Vagina (tissue), 2 donors: ENCODE measurements at regions not wholly inside any gene's neighbourhood (a gene's known extent, or its start where the extent isn't known, plus 50 kb on each side); places are given as distances from the start of the nearest gene placed in this dataset.
A peak's percentile ranks its signal among the peaks of the same experiment; 100 is the strongest.

ENCODE experiments used
- DNase-seq, 2 donors: peaks; one replicate each; pipeline ENCODE4 v3.0.0-alpha.2; 2017; ENCODE audit errors: extremely low spot score in 2 of 2
- H3K27ac ChIP-seq: fragments of 200-600 bp; sonication (generic); one replicate; pipeline ENCODE4 v1.5.1; 2019
- H3K27me3 ChIP-seq: fragments of 200-600 bp; sonication (generic); one replicate; pipeline ENCODE4 v1.5.1; 2019
- H3K36me3 ChIP-seq, 2 donors: fragments of 200-600 bp; sonication (generic); one replicate each; pipeline ENCODE4 v1.5.1; 2017 to 2019
- H3K4me1 ChIP-seq: fragments of 200-600 bp; sonication (generic); one replicate; pipeline ENCODE4 v1.5.1; 2019
- H3K4me3 ChIP-seq, 2 donors: fragments of 200-600 bp; sonication (generic); 1 replicate in 1 of 2; 2 replicates in 1 of 2; pipeline ENCODE4 v1.5.1; 2016 to 2019
- H3K9me3 ChIP-seq: fragments of 200-600 bp; sonication (generic); one replicate; pipeline ENCODE4 v1.5.1; 2019
- CTCF ChIP-seq, 3 experiments: fragments of 450-650 bp in 2 of 3; fragments of 200-600 bp in 1 of 3; sonication (generic) in 1 of 3; IDR thresholded peaks; one replicate each; pipeline ENCODE4 v1.5.1; 2017 to 2019; ENCODE audit warnings: antibody characterized with exemption in 3 of 3, mild to moderate bottlenecking in 2 of 3, moderate library complexity in 2 of 3
- POLR2A ChIP-seq, 2 donors: fragments of 450-650 bp; IDR thresholded peaks; one replicate each; pipeline ENCODE4 v1.6.1; 2017; ENCODE audit warnings: antibody characterized with exemption in 2 of 2, mild to moderate bottlenecking in 2 of 2, moderate library complexity in 2 of 2
- POLR2AphosphoS5 ChIP-seq, 2 donors: sonication (generic); formaldehyde crosslinking; IDR thresholded peaks; one replicate each; pipeline ENCODE4 v1.9.0; 2017; ENCODE audit warnings: antibody characterized with exemption in 2 of 2, mild to moderate bottlenecking in 2 of 2, low read depth in 1 of 2; ENCODE audit not compliant: insufficient read depth in 1 of 2
- intact Hi-C: fragments of 100-400 bp; cut with DNase I; formaldehyde crosslinking; loops from one replicate; pipeline ENCODE4 v1.15.1; 2023

GRCh38 chr10:4307910-4308309 lies 518.1 kb upstream of the AKR1E2 start:
- no peaks in the 10 kb centered on the region for H3K9me3 ChIP-seq
- DNase-seq = no peak
- no peaks in the 10 kb centered on the region for H3K36me3 ChIP-seq
- H3K4me3 ChIP-seq = no peak overlapping the region
- no peak for TF ChIP-seq CTCF (IDR thresholded peaks at IDR 0.05)
- TF ChIP-seq POLR2A (IDR thresholded peaks at IDR 0.05) = no peak
- TF ChIP-seq POLR2AphosphoS5 (IDR thresholded peaks at IDR 0.05; ENCODE audit: insufficient read depth in 1 of 2, low read depth in 1 of 2) = no peak
- H3K4me1 ChIP-seq = no peaks in the 10 kb centered on the region
- no peaks in the 10 kb centered on the region for H3K27me3 ChIP-seq
- H3K27ac ChIP-seq = no peak overlapping the region
- intact Hi-C loops = no loop called here

GRCh38 chr10:4306871-4307270 lies 519.1 kb upstream of the AKR1E2 start:
- Histone ChIP-seq H3K4me3 (no peak overlapping the region), H3K9me3 (no peaks in the 10 kb centered on the region), H3K36me3 (no peaks in the 10 kb centered on the region), H3K27ac (no peak overlapping the region), H3K27me3 (no peaks in the 10 kb centered on the region), H3K4me1 (no peaks in the 10 kb centered on the region)
- no peak for DNase-seq
- TF ChIP-seq POLR2A (IDR thresholded peaks at IDR 0.05) (no peak), CTCF (IDR thresholded peaks at IDR 0.05) (no peak), POLR2AphosphoS5 (IDR thresholded peaks at IDR 0.05; ENCODE audit: insufficient read depth in 1 of 2, low read depth in 1 of 2) (peak in 1 of 2 donors; percentile 68)
- intact Hi-C loops = no loop called here

GRCh38 chr10:4303045-4303444 lies 518.0 kb upstream of the KLF6 start:
- DNase-seq = no peak
- no peaks in the 10 kb centered on the region for H3K27me3 ChIP-seq
- intact Hi-C loops = no loop called here
- H3K4me3 ChIP-seq = no peak overlapping the region
- no peaks in the 10 kb centered on the region for H3K9me3 ChIP-seq
- H3K4me1 ChIP-seq = no peaks in the 10 kb centered on the region
- TF ChIP-seq POLR2AphosphoS5 (IDR thresholded peaks at IDR 0.05; ENCODE audit: insufficient read depth in 1 of 2, low read depth in 1 of 2) (no peak), POLR2A (IDR thresholded peaks at IDR 0.05) (no peak), CTCF (IDR thresholded peaks at IDR 0.05) (no peak)
- no peak overlapping the region for H3K27ac ChIP-seq
- no peaks in the 10 kb centered on the region for H3K36me3 ChIP-seq

- no peak for TF ChIP-seq POLR2A (IDR thresholded peaks at IDR 0.05)
- no peak for TF ChIP-seq CTCF (IDR thresholded peaks at IDR 0.05)
- TF ChIP-seq POLR2AphosphoS5 (IDR thresholded peaks at IDR 0.05; ENCODE audit: insufficient read depth in 1 of 2, low read depth in 1 of 2) = no peak
- Histone ChIP-seq H3K27me3 (no peaks in the 10 kb centered on the region), H3K4me3 (no peak overlapping the region), H3K36me3 (no peaks in the 10 kb centered on the region), H3K27ac (no peak overlapping the region), H3K4me1 (no peaks in the 10 kb centered on the region), H3K9me3 (no peaks in the 10 kb centered on the region)
- intact Hi-C loops = no loop called here
- DNase-seq = no peak
These were observed 516.5 kb upstream of the KLF6 start for GRCh38 chr10:4301291-4302045.

- H3K4me1 ChIP-seq = no peaks in the 10 kb centered on the region
- no peak overlapping the region for H3K27ac ChIP-seq
- intact Hi-C loops = no loop called here
- no peak for TF ChIP-seq POLR2AphosphoS5 (IDR thresholded peaks at IDR 0.05; ENCODE audit: insufficient read depth in 1 of 2, low read depth in 1 of 2)
- TF ChIP-seq CTCF (IDR thresholded peaks at IDR 0.05) = no peak
- TF ChIP-seq POLR2A (IDR thresholded peaks at IDR 0.05) = no peak
- no peaks in the 10 kb centered on the region for H3K9me3 ChIP-seq
- H3K36me3 ChIP-seq = no peaks in the 10 kb centered on the region
- H3K4me3 ChIP-seq = no peak overlapping the region
- H3K27me3 ChIP-seq = no peaks in the 10 kb centered on the region
- no peak for DNase-seq
These were observed 511.2 kb upstream of the KLF6 start for GRCh38 chr10:4296161-4296560.
